ENCODE measurements at regions not wholly inside any gene's neighbourhood (a gene's known extent, or its start where the extent isn't known, plus 50 kb on each side); places are given as distances from the start of the nearest gene placed in this dataset.

DNA sequence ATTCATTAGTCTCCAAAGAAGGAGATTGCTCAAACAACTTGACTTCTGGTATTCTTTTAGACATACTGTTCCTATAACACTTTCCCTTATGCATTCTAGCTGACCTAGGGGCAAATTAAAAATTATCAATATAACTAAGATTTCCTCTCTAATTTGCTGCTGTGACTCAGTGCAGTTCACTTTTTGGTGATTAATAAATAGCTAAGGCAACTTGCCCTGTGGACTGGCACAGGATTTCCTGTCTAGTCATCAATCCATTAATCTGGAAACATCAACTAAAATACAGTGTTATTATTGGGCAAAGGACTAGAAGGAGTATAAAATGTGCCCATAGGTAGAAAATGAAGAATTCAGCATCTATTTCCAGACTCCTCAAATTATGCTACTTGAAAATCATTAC is 83.5 kb upstream of the SERPINE2 start:
- TF ChIP-seq POLR2A (IDR thresholded peaks at IDR 0.05) = no peak
- TF ChIP-seq, protein P1, sequence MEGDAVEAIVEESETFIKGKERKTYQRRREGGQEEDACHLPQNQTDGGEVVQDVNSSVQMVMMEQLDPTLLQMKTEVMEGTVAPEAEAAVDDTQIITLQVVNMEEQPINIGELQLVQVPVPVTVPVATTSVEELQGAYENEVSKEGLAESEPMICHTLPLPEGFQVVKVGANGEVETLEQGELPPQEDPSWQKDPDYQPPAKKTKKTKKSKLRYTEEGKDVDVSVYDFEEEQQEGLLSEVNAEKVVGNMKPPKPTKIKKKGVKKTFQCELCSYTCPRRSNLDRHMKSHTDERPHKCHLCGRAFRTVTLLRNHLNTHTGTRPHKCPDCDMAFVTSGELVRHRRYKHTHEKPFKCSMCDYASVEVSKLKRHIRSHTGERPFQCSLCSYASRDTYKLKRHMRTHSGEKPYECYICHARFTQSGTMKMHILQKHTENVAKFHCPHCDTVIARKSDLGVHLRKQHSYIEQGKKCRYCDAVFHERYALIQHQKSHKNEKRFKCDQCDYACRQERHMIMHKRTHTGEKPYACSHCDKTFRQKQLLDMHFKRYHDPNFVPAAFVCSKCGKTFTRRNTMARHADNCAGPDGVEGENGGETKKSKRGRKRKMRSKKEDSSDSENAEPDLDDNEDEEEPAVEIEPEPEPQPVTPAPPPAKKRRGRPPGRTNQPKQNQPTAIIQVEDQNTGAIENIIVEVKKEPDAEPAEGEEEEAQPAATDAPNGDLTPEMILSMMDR (IDR thresholded peaks at IDR 0.05) = no peak
- no peak for TF ChIP-seq POLR2AphosphoS5 (IDR thresholded peaks at IDR 0.05)

Data from gastroesophageal sphincter (tissue), 3 donors.